Omental fat pad (tissue), 3 donors: ENCODE measurements at regions not wholly inside any gene's neighbourhood (a gene's known extent, or its start where the extent isn't known, plus 50 kb on each side); places are given as distances from the start of the nearest gene placed in this dataset.

ENCODE experiments used
- ATAC-seq: fragments of 150-250 bp; one replicate; pipeline ENCODE4 v1.9.1; 2016; ENCODE audit warnings: mild to moderate bottlenecking, moderate library complexity; ENCODE audit not compliant: low FRiP score
- DNase-seq: peaks from one replicate; pipeline ENCODE4 v3.0.0-alpha.2; 2019; ENCODE audit warnings: low spot score
- CTCF ChIP-seq, 3 donors: fragments of 450-650 bp; IDR thresholded peaks; one replicate each; pipeline ENCODE4 v1.5.1; 2016 to 2017; ENCODE audit warnings: antibody characterized with exemption in 3 of 3, mild to moderate bottlenecking in 3 of 3, moderate library complexity in 2 of 3

- DNase-seq (no peak), ATAC-seq (no peak)
- no peak for TF ChIP-seq CTCF (IDR thresholded peaks at IDR 0.05)
These were observed 1134.4 kb downstream of the XPNPEP1 start for GRCh38 chr10:108788891-108789290.

DNA sequence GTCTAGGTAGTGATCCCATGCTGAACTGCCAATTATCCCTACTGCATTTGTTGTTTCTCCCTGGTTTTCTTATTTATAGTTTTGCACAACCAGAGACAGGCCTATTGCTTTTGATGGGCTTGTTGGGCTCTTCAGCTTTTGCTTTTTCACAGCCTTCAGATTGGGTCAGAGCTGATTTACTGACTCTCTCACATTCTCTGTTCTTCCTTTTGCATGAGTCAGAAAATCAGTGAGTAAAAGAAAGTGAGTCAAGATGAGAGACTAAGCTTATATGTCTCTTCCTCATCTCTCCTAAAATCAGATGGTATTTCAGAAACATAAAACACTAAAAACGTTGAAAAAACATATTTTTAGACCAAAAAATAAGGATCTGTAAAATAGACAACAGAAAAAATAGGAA, 1135.4 kb downstream of the XPNPEP1 start:
- no peak for ATAC-seq
- no peak for DNase-seq
- TF ChIP-seq CTCF (IDR thresholded peaks at IDR 0.05): no peak

DNA sequence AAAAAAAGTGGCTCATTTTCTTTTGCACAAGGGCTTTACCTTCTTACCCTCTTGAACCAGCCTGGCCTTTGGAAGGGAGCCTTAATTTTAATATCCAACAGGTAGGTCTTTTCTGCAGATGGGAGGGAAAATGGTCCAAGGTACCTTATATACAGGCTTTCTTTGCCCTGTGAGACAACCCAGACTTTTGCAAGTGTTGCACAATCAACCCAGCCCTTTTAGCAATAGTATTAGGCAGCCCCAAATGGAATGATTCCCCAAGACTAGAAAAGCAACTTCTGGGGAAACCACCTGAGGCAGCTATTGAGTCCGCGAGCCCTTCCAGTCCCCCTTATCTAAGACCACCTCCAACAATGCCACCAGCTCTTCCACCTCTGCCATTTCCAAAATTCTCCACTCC, 1138.3 kb downstream of the XPNPEP1 start:
- DNase-seq: no peak
- TF ChIP-seq CTCF (IDR thresholded peaks at IDR 0.05): no peak
- ATAC-seq: no peak

- TF ChIP-seq CTCF (IDR thresholded peaks at IDR 0.05): no peak
- ATAC-seq: no peak
These were observed 1138.8 kb downstream of the XPNPEP1 start for GRCh38 chr10:108784534-108784933.

GRCh38 chr10:108783897-108784296, 1139.4 kb downstream of the XPNPEP1 start:
- no peak for DNase-seq
- TF ChIP-seq CTCF (IDR thresholded peaks at IDR 0.05): no peak
- ATAC-seq: no peak

More at GRCh38 chr10:108784534-108784933, 1138.8 kb downstream of the XPNPEP1 start:
- no peak for DNase-seq

- no peak for TF ChIP-seq CTCF (IDR thresholded peaks at IDR 0.05)
- no peak for DNase-seq
- no peak for ATAC-seq
These were observed 1140.9 kb downstream of the XPNPEP1 start for GRCh38 chr10:108782411-108782810.

GRCh38 chr10:108779501-108779900, 1143.8 kb downstream of the XPNPEP1 start:
- no peak for TF ChIP-seq CTCF (IDR thresholded peaks at IDR 0.05)
- ATAC-seq (no peak), DNase-seq (no peak)
